Posterior vena cava (tissue), 2 donors: ENCODE measurements at regions not wholly inside any gene's neighbourhood (a gene's known extent, or its start where the extent isn't known, plus 50 kb on each side); places are given as distances from the start of the nearest gene placed in this dataset.

Experiments used
- DNase-seq: peaks from one replicate; pipeline ENCODE4 v3.0.0-alpha.2; 2020; ENCODE audit warnings: low spot score
- intact Hi-C, 2 donors: fragments of 100-400 bp; cut with DNase I; formaldehyde crosslinking; loops; one replicate each; pipeline versions ENCODE4 v1.14.1 to v1.14.2; 2022 to 2023
- donor health status: DM: yes; HTN: yes; CAD: no.
- donor health status: DM: yes; HTN: yes; CAD: no.

- no peak for DNase-seq
- intact Hi-C loops = no loop called here
These were observed 257.2 kb downstream of the GLRX3 start for GRCh38 chr10:130393342-130393741.

- intact Hi-C loops = no loop called here
These were observed 258.6 kb downstream of the GLRX3 start for GRCh38 chr10:130394832-130395231.

DNA sequence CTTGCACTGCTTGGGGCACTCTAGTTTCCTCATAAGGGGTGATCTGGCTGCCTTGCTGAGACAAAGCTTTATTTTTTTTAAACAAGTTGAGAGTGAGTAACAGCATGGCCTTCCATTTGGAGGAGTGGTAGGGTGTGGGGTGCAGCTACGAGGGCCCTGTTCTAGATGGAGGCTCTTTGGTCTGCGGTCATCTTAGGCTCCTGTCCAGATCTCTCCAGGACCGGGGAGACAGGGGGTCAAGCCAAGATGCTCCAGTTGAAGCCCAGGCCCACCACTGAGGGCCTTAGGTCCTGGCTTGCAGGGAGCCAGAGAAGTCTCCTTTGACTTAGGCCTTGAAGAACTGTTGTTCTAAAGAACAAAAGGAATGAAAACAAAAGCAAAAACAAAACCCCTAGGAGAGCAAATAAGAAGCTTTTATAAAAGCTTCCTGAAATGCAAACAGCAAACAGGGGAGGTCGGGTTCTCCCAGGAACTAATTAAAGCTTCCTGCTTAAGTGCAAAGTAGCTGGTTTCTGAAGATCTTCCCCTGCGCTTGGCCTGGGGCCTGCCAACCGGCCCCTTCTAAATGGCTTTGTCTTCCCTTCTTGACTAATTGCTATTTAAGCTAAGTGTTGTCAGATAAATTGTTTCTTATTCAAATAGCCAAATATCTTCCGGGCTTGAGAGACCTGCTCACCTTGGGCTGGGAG, 259.2 kb downstream of the GLRX3 start:
- intact Hi-C loops = no loop called here
- no peak for DNase-seq

More at GRCh38 chr10:130394832-130395231, 258.6 kb downstream of the GLRX3 start:
- DNase-seq = no peak

DNA sequence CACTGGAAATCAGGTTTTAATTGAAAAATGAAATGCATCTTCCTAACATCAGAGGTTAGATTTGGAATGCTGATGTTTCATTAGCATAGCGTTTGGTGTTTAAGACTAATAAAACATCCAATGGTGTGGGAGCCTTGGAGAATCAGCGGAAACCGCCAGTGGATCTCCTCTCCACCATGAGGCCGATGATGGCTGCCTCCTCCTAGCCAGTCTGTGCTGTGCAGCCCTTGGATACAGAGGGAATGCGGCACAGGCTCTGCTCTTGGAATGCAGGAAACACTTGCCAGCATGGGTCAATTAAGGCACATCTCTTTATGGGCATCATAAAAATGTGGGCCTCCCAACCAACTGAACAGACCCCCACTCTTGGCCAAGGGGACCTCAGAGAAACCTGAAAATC, 259.9 kb downstream of the GLRX3 start:
- no peak for DNase-seq
- intact Hi-C loops = no loop called here

- no peak for DNase-seq
- intact Hi-C loops = no loop called here
These were observed 262.2 kb downstream of the GLRX3 start for GRCh38 chr10:130398090-130398994.

DNA sequence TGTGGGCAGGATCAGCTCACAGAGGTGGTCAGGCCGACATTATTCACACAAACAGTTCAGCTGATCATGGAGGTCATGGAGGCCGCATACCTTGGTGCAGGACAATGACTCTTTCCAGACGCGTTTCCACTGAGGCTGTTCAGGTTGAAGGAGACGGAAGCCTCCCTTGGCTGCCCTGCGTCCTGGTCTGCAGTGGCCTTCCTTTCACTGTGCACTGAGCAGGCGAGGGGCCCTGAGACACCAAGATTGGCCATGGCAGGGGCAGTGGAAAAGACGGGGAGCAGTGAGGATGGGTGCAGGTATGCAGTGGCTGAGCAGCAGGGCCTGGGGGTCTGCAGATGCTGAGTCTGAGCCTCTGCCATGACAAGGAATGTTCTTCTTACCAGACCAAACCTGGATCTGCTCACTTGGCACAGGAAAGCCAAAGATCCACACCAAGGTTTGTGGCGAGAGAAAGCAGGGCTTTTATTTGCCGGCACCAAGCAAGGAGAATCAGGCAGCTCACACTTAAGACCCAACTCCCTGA, 263.3 kb downstream of the GLRX3 start:
- intact Hi-C loops = no loop called here
- DNase-seq = no peak

DNA sequence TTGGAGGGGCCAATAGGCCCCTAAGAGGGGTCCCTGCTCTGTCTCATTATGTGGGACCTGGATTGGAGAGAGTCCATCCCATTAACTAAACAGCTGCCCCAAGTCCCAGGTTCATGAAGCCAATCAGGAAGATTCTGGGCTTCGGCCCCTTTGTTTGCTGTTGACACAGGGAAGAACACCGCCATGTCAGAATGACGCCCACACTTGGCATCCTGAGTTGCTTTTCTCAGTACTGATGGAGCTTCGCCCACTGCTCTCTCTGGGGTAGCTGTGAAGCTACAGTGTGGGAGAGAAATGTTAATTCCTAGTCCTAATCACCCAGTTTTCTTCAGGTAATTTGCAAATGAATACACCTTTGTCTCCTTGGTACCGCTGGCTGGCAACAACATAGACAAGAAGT, 264.7 kb downstream of the GLRX3 start:
- no peak for DNase-seq
- intact Hi-C loops = no loop called here

DNA sequence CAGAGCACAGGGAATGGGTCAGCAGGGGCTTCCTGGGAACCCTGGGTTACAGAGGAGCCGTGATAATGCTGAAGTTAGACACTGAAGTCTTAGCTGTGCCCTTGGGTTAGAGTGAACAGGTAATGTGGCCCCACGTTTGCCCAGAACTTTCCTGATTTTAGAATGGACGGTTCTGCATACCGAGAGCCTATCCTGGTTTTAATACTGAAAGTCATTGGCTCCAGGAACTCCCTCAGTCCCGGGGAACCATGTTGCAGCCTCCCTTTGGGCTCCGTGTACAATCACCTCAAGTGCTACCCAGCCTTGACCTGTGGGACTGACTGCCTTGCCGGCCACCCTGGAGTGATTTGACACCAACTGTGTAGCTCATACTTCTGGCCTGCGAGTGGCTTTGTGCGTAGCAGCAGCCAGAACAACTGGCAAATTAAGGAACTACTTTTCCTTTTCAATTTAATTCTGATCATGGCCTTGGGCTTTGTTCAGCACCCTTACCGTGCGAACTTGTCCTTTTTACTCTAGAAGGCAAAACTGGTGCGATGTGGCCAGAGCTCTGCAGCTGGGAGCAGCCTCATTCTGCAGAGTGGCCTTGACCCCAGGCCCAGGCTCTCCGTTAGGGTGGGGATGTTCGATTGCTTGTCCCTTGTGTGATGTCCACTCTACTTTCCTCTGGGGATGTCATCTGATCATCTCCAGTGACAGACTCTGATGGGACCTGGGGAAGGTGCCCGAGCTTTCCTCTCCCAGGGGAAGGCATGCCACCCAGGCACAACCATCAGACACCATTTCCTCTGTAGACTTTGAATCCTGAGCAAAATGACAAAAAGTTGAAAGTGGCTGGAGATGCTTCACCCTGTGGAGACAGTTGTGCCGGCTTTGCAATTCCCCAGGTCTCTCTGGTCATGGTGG, 265.9 kb downstream of the GLRX3 start:
- intact Hi-C loops = no loop called here
- DNase-seq = no peak

DNA sequence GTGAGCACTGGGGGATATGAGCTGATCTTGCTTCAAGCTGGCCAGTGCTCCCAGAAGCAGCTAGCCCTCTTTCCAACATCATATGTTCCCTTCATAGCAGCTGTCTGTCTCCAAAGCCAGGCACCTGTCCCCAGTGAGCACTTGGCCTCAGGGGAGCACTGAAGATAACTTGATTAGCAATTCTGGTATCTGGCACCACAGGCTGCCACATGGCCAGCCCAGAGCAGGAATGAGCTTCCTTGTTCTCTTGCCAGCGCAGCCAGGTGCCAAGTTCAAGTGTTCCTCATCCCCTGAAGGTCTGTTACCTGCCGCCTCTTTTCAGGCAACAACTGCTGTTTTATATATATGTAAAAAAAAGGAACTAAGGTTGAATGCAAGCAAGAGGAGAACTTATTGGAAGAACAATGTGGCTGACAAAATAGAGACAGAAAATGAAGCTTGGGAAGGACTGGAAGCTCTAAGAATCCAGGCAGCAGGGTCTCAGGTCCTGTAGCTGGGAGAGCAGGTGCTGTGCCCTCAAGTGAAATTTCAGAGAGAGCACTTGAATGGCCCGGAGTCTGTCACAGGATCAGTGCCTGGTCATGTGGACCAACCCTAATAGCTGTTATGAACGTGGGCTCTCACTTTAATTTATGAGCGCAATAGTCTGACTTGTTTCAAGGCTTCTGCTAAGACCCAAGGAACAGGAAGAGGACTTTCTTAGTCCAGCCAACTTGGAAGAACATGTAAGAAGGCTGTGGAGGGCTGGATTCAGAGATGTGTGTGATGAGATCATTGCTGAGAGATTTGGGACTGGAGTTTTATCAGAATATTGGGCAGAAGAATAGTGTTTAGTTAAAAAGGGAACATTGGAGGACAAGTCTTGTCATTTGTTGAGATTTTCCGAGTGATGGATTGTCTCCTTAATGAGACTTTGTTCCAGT, 267.2 kb downstream of the GLRX3 start:
- intact Hi-C loops = no loop called here
- DNase-seq = no peak

GRCh38 chr10:130404476-130405055, 268.4 kb downstream of the GLRX3 start:
- intact Hi-C loops = no loop called here
- DNase-seq = no peak

- DNase-seq = no peak
- intact Hi-C loops = no loop called here
These were observed 270.9 kb downstream of the GLRX3 start for GRCh38 chr10:130407052-130407451.

DNA sequence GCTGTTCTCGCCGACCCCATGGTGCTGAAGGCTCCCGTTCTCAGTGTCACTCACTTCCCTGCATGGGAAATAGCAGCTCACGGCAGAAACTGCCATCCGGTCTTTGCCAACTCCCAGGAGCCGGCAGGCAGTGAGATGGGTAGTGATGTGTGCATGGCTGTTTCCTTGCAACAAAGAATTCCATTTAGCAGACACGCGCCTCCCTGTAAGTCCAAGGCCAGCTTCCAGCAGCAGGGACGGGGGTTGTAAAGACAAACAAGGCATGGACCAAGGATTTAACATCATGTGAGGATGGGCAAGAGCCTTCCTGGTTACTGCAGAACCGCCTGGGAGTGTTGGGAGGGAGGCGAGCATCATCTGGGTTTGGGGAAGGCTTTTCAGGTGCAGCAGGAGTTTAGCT, 273.1 kb downstream of the GLRX3 start:
- DNase-seq = no peak
- intact Hi-C loops = no loop called here

- intact Hi-C loops = no loop called here
- DNase-seq = no peak
These were observed 273.7 kb downstream of the GLRX3 start for GRCh38 chr10:130409931-130410330.

DNA sequence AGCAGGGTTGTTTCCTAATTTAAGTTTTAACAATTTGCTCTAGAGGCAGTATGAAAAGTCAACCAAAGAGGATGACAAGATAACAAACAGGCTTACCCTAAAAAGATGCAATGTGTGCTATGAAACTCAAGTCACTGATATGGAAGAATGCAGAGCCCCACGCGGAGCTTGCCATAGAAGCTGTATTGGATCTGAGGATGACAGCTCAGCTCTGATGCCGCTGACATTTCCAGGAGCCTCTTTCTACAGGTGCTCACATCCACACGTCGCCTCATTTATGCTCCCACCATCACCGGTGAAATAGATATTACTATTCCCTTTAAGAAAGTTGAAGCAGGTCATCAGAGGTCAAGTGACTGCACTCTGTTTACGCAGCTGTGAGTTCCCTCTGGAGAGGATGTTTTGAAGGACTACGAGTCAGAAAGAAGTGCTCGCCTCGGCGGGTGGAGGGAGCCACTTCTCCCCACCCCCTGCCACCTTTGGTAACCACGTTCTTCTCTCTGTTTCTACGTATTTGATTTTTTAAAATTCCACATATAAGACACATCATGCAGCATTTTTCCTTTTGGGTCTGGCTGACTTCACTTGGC, 275.4 kb downstream of the GLRX3 start:
- no peak for DNase-seq
- intact Hi-C loops = no loop called here

DNA sequence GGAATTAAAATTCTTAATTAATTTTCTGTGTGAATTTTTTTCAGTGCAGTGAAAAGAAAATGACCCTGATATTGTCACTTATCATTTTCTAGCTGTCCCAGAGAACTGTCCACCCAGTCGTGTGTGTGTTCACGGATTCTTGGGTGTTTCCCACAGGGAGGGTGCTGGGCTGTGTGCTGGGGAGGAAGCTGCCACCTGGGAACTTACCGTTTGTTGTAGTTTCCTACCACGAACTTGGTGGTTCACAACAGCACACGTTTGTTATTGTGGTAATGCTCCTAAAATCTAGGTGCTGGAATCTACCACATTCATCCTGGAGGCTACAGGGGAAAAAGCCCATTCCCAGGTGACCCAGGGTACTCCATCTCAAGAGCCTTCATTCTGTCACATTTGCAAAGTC, 276.1 kb downstream of the GLRX3 start:
- intact Hi-C loops = no loop called here

GRCh38 chr10:130416334-130417150, 280.4 kb downstream of the GLRX3 start:
- intact Hi-C loops = no loop called here
- no peak for DNase-seq

More for the DNA sequence above, 276.1 kb downstream of the GLRX3 start:
- DNase-seq = no peak

- no peak for DNase-seq
- intact Hi-C loops = no loop called here
These were observed 282.5 kb downstream of the GLRX3 start for GRCh38 chr10:130418731-130419130.
